GM18511 (cell line): ENCODE measurements at regions not wholly inside any gene's neighbourhood (a gene's known extent, or its start where the extent isn't known, plus 50 kb on each side); places are given as distances from the start of the nearest gene placed in this dataset.
A peak's percentile ranks its signal among the peaks of the same experiment; 100 is the strongest.
"Not testable (repeated sequence)": the region's sequence is repeated elsewhere in the genome, so short reads cannot be mapped to it uniquely, and the experiment has no call there.

Source experiments
- ATAC-seq: cut with Tn5 transposase; IDR thresholded peaks from one replicate; pipeline ENCODE4 v1.9.1; 2021; ENCODE audit warnings: mild to moderate bottlenecking, moderate library complexity; ENCODE audit not compliant: unreplicated experiment

GRCh38 chr1:82807563-82807962 is 1006.8 kb downstream of the ADGRL2 start:
- ATAC-seq, result no peak

- ATAC-seq, result no peak
Measured at GRCh38 chr1:82806133-82806532, 1005.4 kb downstream of the ADGRL2 start.

- ATAC-seq, result no peak
Measured at GRCh38 chr1:82801176-82801575, 1000.4 kb downstream of the ADGRL2 start.

- ATAC-seq, result no peak
Measured at GRCh38 chr1:82800721-82801120, 1000.0 kb downstream of the ADGRL2 start.

GRCh38 chr1:82799261-82799660 is 998.5 kb downstream of the ADGRL2 start:
- no peak for ATAC-seq

- ATAC-seq, result peak; percentile 88
Measured at GRCh38 chr1:82795508-82796149, 994.9 kb downstream of the ADGRL2 start.

- no peak for ATAC-seq
Measured at GRCh38 chr1:82792151-82792550, 991.4 kb downstream of the ADGRL2 start.

- ATAC-seq, result no peak
Measured at GRCh38 chr1:82790556-82790955, 989.8 kb downstream of the ADGRL2 start.

- no peak for ATAC-seq
Measured at GRCh38 chr1:82788660-82789059, 987.9 kb downstream of the ADGRL2 start.

- no peak for ATAC-seq
Measured at GRCh38 chr1:82788038-82788437, 987.3 kb downstream of the ADGRL2 start.

- no peak for ATAC-seq
Measured at GRCh38 chr1:82786883-82787282, 986.1 kb downstream of the ADGRL2 start.

GRCh38 chr1:82785268-82785790 is 984.6 kb downstream of the ADGRL2 start:
- ATAC-seq, result no peak

- no peak for ATAC-seq
Measured at GRCh38 chr1:82783044-82783443, 982.3 kb downstream of the ADGRL2 start.

GRCh38 chr1:82782599-82782998 is 981.9 kb downstream of the ADGRL2 start:
- no peak for ATAC-seq

GRCh38 chr1:82778612-82779011 is 977.9 kb downstream of the ADGRL2 start:
- ATAC-seq, result no peak

- ATAC-seq, result no peak
Measured at GRCh38 chr1:82777240-82777639, 976.5 kb downstream of the ADGRL2 start.

- not testable (repeated sequence) for ATAC-seq
Measured at GRCh38 chr1:82776730-82777129, 976.0 kb downstream of the ADGRL2 start.

- ATAC-seq, result no peak
Measured at GRCh38 chr1:82775406-82776000, 974.8 kb downstream of the ADGRL2 start.

- ATAC-seq, result peak; percentile 96
Measured at GRCh38 chr1:82762829-82763532, 962.2 kb downstream of the ADGRL2 start.

- ATAC-seq, result no peak
Measured at GRCh38 chr1:82759035-82759434, 958.3 kb downstream of the ADGRL2 start.

- no peak for ATAC-seq
Measured at GRCh38 chr1:82755671-82756070, 954.9 kb downstream of the ADGRL2 start.

GRCh38 chr1:82755191-82755590 is 954.5 kb downstream of the ADGRL2 start:
- no peak for ATAC-seq
